T-cell (primary cell): ENCODE measurements at regions not wholly inside any gene's neighbourhood (a gene's known extent, or its start where the extent isn't known, plus 50 kb on each side); places are given as distances from the start of the nearest gene placed in this dataset.

Experiments used
- ATAC-seq, 4 experiments: fragments of 200-7000 bp in 3 of 4; fragments of 150-1000 bp in 1 of 4; cut with Tn5 transposase; replicated peaks in 1 of 4; 1 replicate in 3 of 4; 2 replicates in 1 of 4; pipeline ENCODE4 v1.10.0; 2021; ENCODE audit warnings: moderate library complexity in 3 of 4, mild to moderate bottlenecking in 2 of 4, moderate number of reproducible peaks in 1 of 4
- CTCF ChIA-PET, 2 donors: fragments of 300-600 bp; sonication (Branson Sonifier 250); formaldehyde crosslinking; loops; one replicate each; lab custom pipeline; 2022; ENCODE audit warnings: antibody characterized with exemption in 2 of 2; lab: Charles Lee
- POLR2A ChIA-PET, 2 donors: fragments of 300-600 bp; sonication (Branson Sonifier 250); formaldehyde crosslinking; loops; one replicate each; lab custom pipeline; 2022; ENCODE audit warnings: antibody characterized with exemption in 2 of 2; lab: Charles Lee
- DNase-seq, 35 experiments: peaks; one replicate each; pipeline versions ENCODE4 v3.0.0 to v3.0.0-alpha.2; 2013 to 2023
- H3K27ac ChIP-seq: one replicate; pipeline ENCODE4 v1.5.1; 2013; ENCODE audit warnings: low read length
- H3K27me3 ChIP-seq, 2 experiments: replicated peaks in 1 of 2; 1 replicate in 1 of 2; 2 replicates in 1 of 2; pipeline versions ENCODE4 v1.6.1 to v1.7.0; 2013; ENCODE audit warnings: low read length in 1 of 2, mixed read lengths in 1 of 2; ENCODE audit not compliant: control insufficient read depth in 2 of 2, insufficient read depth in 2 of 2; ENCODE audit errors: extremely low read depth in 1 of 2
- H3K36me3 ChIP-seq, 2 donors: 1 replicate in 1 of 2; 2 replicates in 1 of 2; pipeline versions ENCODE4 v1.6.1 to v1.7.0; 2013; ENCODE audit warnings: low read length in 1 of 2; ENCODE audit not compliant: control insufficient read depth in 2 of 2, insufficient read depth in 1 of 2; ENCODE audit errors: extremely low read depth in 1 of 2
- H3K4me1 ChIP-seq, 2 experiments: 1 replicate in 1 of 2; 2 replicates in 1 of 2; pipeline versions ENCODE4 v1.6.1 to v1.7.0; 2013; ENCODE audit warnings: low read length in 2 of 2, mixed read lengths in 1 of 2; ENCODE audit not compliant: insufficient read depth in 2 of 2, control insufficient read depth in 1 of 2; ENCODE audit errors: extremely low read depth in 1 of 2
- H3K4me3 ChIP-seq, 2 donors: 1 replicate in 1 of 2; 2 replicates in 1 of 2; pipeline versions ENCODE4 v1.5.1 to v1.7.0; 2013; ENCODE audit warnings: mild to moderate bottlenecking in 2 of 2, low read length in 1 of 2, moderate library complexity in 1 of 2; ENCODE audit not compliant: control insufficient read depth in 1 of 2; ENCODE audit errors: extremely low read depth in 1 of 2
- H3K9me3 ChIP-seq: 2 replicates; pipeline ENCODE4 v1.7.0; 2013
- H3K27ac Mint-ChIP-seq, 2 donors: one replicate each; pipeline ENCODE4 v1.8.0; 2020 to 2021; ENCODE audit warnings: mild to moderate bottlenecking in 2 of 2, mixed read lengths in 2 of 2
- H3K27me3 Mint-ChIP-seq, 2 donors: one replicate each; pipeline ENCODE4 v1.8.0; 2021 to 2022; ENCODE audit warnings: mixed read lengths in 2 of 2
- H3K36me3 Mint-ChIP-seq: one replicate; pipeline ENCODE4 v1.8.0; 2021; ENCODE audit warnings: mixed read lengths
- H3K4me1 Mint-ChIP-seq, 3 donors: one replicate each; pipeline ENCODE4 v1.8.0; 2020 to 2022; ENCODE audit warnings: mixed read lengths in 3 of 3, mild to moderate bottlenecking in 1 of 3
- H3K4me3 Mint-ChIP-seq, 3 donors: one replicate each; pipeline ENCODE4 v1.8.0; 2020 to 2022; ENCODE audit warnings: mild to moderate bottlenecking in 3 of 3, mixed read lengths in 3 of 3, moderate library complexity in 3 of 3
- H3K9me3 Mint-ChIP-seq, 3 donors: one replicate each; pipeline ENCODE4 v1.8.0; 2020 to 2022; ENCODE audit warnings: mixed read lengths in 3 of 3
- WGBS: methylation state at CpG from one replicate; pipeline ENCODE4 v1.1.5; 2013; ENCODE audit warnings: missing lambda C conversion rate; ENCODE audit not compliant: insufficient coverage; 5-methylcytosine and 5-hydroxymethylcytosine counted together

GRCh38 chr2:8544786-8545694 lies 136.8 kb upstream of the ID2 start:
- ATAC-seq = peak; percentile 87 to 97 (median 94)
- Histone ChIP-seq H3K9me3 (no peaks in the 10 kb centered on the region), H3K4me1 (peaks cover 15 to 72% of the 10 kb centered on the region in 2 experiments), H3K4me3 (no peak overlapping the region), H3K27me3 (no peaks in the 10 kb centered on the region), H3K27ac (peak overlapping the region; percentile 84), H3K36me3 (no peaks in the 10 kb centered on the region)
- ChIA-PET CTCF (interaction anchor here in 1 of 2 donors (0.6 to 1.1 kb wide), 6 partner anchors 17 to 820 kb away, joined by 3 to 5 read pairs (median 4); no protein-coding TSS in a partner anchor), POLR2A (no interaction called here)
- Mint-ChIP-seq H3K4me1 (peaks cover 57 to 76% (median 61%) of the 10 kb centered on the region in 3 donors), H3K27ac (peak overlapping the region; percentile 86 to 89), H3K27me3 (no peaks in the 10 kb centered on the region), H3K4me3 (peak overlapping the region in 2 of 3 donors; percentile 24 to 42), H3K36me3 (no peaks in the 10 kb centered on the region), H3K9me3 (no peaks in the 10 kb centered on the region)
- WGBS = 16% methylated on average over 21 of the region's 27 CpGs
- peak; percentile 40 to 84 (median 58) for DNase-seq

- Mint-ChIP-seq H3K27ac (peak overlapping the region in 1 of 2 donors; percentile 19), H3K36me3 (no peaks in the 10 kb centered on the region), H3K4me3 (no peak overlapping the region), H3K27me3 (no peaks in the 10 kb centered on the region), H3K4me1 (peaks cover 50 to 67% (median 52%) of the 10 kb centered on the region in 3 donors), H3K9me3 (no peaks in the 10 kb centered on the region)
- Histone ChIP-seq H3K36me3 (no peaks in the 10 kb centered on the region), H3K4me3 (no peak overlapping the region), H3K27ac (peak overlapping the region; percentile 84), H3K27me3 (no peaks in the 10 kb centered on the region), H3K9me3 (no peaks in the 10 kb centered on the region), H3K4me1 (peaks cover 14 to 63% of the 10 kb centered on the region in 2 experiments)
- ATAC-seq = no peak
- peak in 1 of 35 experiments; percentile 15 for DNase-seq
- WGBS = 92% methylated on average over 22 of the region's 30 CpGs
- CTCF ChIA-PET = interaction anchor here in 1 of 2 donors (0.6 to 1.1 kb wide), 3 partner anchors 61 to 68 kb away, joined by 3 to 5 read pairs (median 4); no protein-coding TSS in a partner anchor
- POLR2A ChIA-PET = no interaction called here
Observed at GRCh38 chr2:8545695-8546611, 135.9 kb upstream of the ID2 start.

GRCh38 chr2:8546612-8547283 lies 135.1 kb upstream of the ID2 start:
- DNase-seq (peak in 1 of 35 experiments; percentile 21), ATAC-seq (no peak)
- ChIA-PET CTCF (no interaction called here), POLR2A (no interaction called here)
- H3K27me3 Mint-ChIP-seq = no peaks in the 10 kb centered on the region
- Histone ChIP-seq H3K36me3 (no peaks in the 10 kb centered on the region), H3K9me3 (no peaks in the 10 kb centered on the region), H3K4me3 (peak overlapping the region in 1 of 2 donors; percentile 7), H3K4me1 (peaks cover 11 to 57% of the 10 kb centered on the region in 2 experiments), H3K27ac (no peak overlapping the region), H3K27me3 (no peaks in the 10 kb centered on the region)
- 53% methylated on average over 15 of the region's 16 CpGs for whole genome bisulfite sequencing
- H3K4me1 Mint-ChIP-seq = peaks cover 46 to 61% (median 48%) of the 10 kb centered on the region in 3 donors
- H3K4me3 Mint-ChIP-seq = no peak overlapping the region
- H3K9me3 Mint-ChIP-seq = no peaks in the 10 kb centered on the region
- H3K36me3 Mint-ChIP-seq = no peaks in the 10 kb centered on the region
- peak overlapping the region in 1 of 2 donors; percentile 6 for H3K27ac Mint-ChIP-seq

GRCh38 chr2:8547284-8548064 lies 134.4 kb upstream of the ID2 start:
- ATAC-seq (no peak), DNase-seq (peak in 1 of 35 experiments; percentile 13)
- Histone ChIP-seq H3K4me3 (no peak overlapping the region), H3K9me3 (no peaks in the 10 kb centered on the region), H3K4me1 (peaks cover 11 to 51% of the 10 kb centered on the region in 2 experiments), H3K27ac (no peak overlapping the region), H3K36me3 (no peaks in the 10 kb centered on the region), H3K27me3 (no peaks in the 10 kb centered on the region)
- WGBS = 95% methylated on average over 19 of the region's 20 CpGs
- H3K36me3 Mint-ChIP-seq = no peaks in the 10 kb centered on the region
- no peaks in the 10 kb centered on the region for H3K27me3 Mint-ChIP-seq
- H3K9me3 Mint-ChIP-seq = no peaks in the 10 kb centered on the region
- ChIA-PET POLR2A (no interaction called here), CTCF (no interaction called here)
- H3K4me1 Mint-ChIP-seq = peaks cover 45 to 55% (median 50%) of the 10 kb centered on the region in 3 donors
- H3K4me3 Mint-ChIP-seq = no peak overlapping the region
- peak overlapping the region in 1 of 2 donors; percentile 37 for H3K27ac Mint-ChIP-seq

GRCh38 chr2:8548065-8548618 lies 133.7 kb upstream of the ID2 start:
- H3K9me3 ChIP-seq = no peaks in the 10 kb centered on the region
- Mint-ChIP-seq H3K36me3 (no peaks in the 10 kb centered on the region), H3K27me3 (no peaks in the 10 kb centered on the region), H3K4me1 (peaks cover 39 to 50% (median 48%) of the 10 kb centered on the region in 3 donors), H3K9me3 (no peaks in the 10 kb centered on the region), H3K4me3 (no peak overlapping the region), H3K27ac (no peak overlapping the region)
- H3K36me3 ChIP-seq = no peaks in the 10 kb centered on the region
- no peak for ATAC-seq
- DNase-seq = no peak
- ChIA-PET CTCF (no interaction called here), POLR2A (no interaction called here)
- no peaks in the 10 kb centered on the region for H3K27me3 ChIP-seq
- 99% methylated on average over 6 of the region's 9 CpGs for WGBS
- no peak overlapping the region for H3K27ac ChIP-seq
- no peak overlapping the region for H3K4me3 ChIP-seq
- peaks cover 11 to 44% of the 10 kb centered on the region in 2 experiments for H3K4me1 ChIP-seq
